ENCODE measurements at regions not wholly inside any gene's neighbourhood (a gene's known extent, or its start where the extent isn't known, plus 50 kb on each side); places are given as distances from the start of the nearest gene placed in this dataset.

DNA sequence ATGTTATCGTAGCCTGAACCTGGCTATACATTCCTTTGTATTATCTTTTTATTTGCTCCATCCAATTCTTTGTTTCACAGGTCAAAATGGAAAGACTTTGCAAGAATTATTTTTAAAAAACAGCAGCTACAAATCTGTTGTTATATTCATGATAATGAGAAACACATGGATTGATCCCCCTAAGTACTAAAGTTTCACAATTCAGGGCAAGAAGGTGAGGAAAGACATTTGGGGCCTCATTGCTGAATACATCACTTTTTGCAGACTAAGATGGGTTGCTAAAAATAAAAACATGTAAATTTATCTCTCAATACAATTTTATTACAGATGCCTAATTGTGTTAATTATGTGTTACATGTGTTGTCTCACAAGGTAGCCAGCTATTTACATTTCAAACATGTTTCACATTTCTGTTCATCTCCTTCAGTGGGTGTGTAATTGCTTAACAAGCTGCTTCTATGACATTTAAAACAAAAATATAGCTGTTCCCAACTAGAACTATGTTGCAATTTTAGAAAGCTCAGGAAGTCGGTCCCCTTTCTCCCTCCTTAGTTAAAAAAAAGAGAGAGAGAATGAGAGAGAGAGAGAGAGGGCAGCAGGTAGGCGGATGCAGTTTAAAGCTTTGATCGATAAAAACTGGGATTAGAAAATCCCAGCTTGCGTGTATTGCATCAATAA is 606.3 kb upstream of the FZD8 start:
- Mint-ChIP-seq H3K27me3 (ENCODE audit: low read depth) (peaks cover 12% of the 10 kb centered on the region), H3K36me3 (ENCODE audit: low read depth) (no peaks in the 10 kb centered on the region), H3K27ac (ENCODE audit: unreplicated experiment) (no peak overlapping the region), H3K4me1 (no peaks in the 10 kb centered on the region), H3K9me3 (no peaks in the 10 kb centered on the region), H3K4me3 (no peak overlapping the region)
- TF ChIP-seq, protein P1, sequence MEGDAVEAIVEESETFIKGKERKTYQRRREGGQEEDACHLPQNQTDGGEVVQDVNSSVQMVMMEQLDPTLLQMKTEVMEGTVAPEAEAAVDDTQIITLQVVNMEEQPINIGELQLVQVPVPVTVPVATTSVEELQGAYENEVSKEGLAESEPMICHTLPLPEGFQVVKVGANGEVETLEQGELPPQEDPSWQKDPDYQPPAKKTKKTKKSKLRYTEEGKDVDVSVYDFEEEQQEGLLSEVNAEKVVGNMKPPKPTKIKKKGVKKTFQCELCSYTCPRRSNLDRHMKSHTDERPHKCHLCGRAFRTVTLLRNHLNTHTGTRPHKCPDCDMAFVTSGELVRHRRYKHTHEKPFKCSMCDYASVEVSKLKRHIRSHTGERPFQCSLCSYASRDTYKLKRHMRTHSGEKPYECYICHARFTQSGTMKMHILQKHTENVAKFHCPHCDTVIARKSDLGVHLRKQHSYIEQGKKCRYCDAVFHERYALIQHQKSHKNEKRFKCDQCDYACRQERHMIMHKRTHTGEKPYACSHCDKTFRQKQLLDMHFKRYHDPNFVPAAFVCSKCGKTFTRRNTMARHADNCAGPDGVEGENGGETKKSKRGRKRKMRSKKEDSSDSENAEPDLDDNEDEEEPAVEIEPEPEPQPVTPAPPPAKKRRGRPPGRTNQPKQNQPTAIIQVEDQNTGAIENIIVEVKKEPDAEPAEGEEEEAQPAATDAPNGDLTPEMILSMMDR (conservative IDR thresholded peaks at IDR 0.05) = no peak
- DNase-seq (ENCODE audit: low read depth, low spot score) = no peak

DNA sequence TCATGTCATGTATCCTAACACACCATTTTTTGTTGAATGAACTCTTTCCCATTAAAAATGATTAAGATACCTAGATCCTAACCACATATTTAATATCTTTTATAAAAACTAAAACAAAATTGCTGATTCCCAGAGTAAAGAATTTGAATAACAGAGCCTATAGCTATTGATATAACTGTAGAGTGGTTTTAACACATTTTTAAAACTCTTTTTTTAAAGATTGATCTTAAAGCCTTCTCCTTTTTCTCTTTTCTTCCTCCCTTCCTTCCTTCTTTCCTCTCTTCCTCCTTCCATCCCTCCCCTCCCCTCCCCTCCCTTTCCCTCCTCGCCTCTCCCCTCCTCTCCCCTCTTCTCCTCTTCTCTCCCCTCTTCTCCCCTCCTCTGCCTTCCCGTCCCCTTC is 605.4 kb upstream of the FZD8 start:
- Mint-ChIP-seq H3K4me1 (no peaks in the 10 kb centered on the region), H3K9me3 (peaks cover 4% of the 10 kb centered on the region), H3K36me3 (ENCODE audit: low read depth) (no peaks in the 10 kb centered on the region), H3K27ac (ENCODE audit: unreplicated experiment) (no peak overlapping the region), H3K27me3 (ENCODE audit: low read depth) (peaks cover 12% of the 10 kb centered on the region), H3K4me3 (no peak overlapping the region)
- DNase-seq (ENCODE audit: low read depth, low spot score) = no peak
- TF ChIP-seq, protein P1 (conservative IDR thresholded peaks at IDR 0.05) = no peak

DNA sequence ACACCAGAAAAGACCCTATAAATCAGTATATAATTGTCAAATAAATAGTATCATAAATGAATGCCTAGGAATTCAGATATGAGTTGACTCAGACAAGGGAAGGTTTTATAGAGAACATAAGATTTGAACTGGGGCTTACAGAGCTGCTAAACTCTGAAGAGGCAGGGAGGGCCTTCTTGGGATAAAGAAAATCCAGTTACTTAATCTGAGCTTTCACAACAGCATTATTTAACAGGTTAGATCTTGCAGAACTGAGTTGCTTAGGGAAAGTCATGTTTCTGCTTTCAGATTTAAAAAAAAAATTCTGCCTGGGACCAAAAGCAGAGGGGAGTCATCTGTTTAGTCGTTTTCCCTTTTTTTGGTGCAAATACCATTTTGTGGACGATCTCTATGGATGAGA is 594.8 kb upstream of the FZD8 start:
- Mint-ChIP-seq H3K4me1 (no peaks in the 10 kb centered on the region), H3K27ac (ENCODE audit: unreplicated experiment) (no peak overlapping the region), H3K36me3 (ENCODE audit: low read depth) (no peaks in the 10 kb centered on the region)

GRCh38 chr10:36236341-36236740 is 594.2 kb upstream of the FZD8 start:
- H3K27ac Mint-ChIP-seq (ENCODE audit: unreplicated experiment) = no peak overlapping the region

More for the DNA sequence above, 594.8 kb upstream of the FZD8 start:
- TF ChIP-seq, protein P1 (conservative IDR thresholded peaks at IDR 0.05) = no peak
- H3K9me3 Mint-ChIP-seq = peaks cover 21% of the 10 kb centered on the region
- DNase-seq (ENCODE audit: low read depth, low spot score) = no peak
- no peaks in the 10 kb centered on the region for H3K27me3 Mint-ChIP-seq (ENCODE audit: low read depth)
- no peak overlapping the region for H3K4me3 Mint-ChIP-seq

GRCh38 chr10:36232935-36233334 is 590.8 kb upstream of the FZD8 start:
- no peak for DNase-seq (ENCODE audit: low read depth, low spot score)
- H3K27me3 Mint-ChIP-seq (ENCODE audit: low read depth) = no peaks in the 10 kb centered on the region
- TF ChIP-seq, protein P1 (conservative IDR thresholded peaks at IDR 0.05) = no peak
- H3K4me3 Mint-ChIP-seq = no peak overlapping the region
- H3K9me3 Mint-ChIP-seq = peaks cover 10% of the 10 kb centered on the region
- no peaks in the 10 kb centered on the region for H3K4me1 Mint-ChIP-seq
- no peaks in the 10 kb centered on the region for H3K36me3 Mint-ChIP-seq (ENCODE audit: low read depth)
- no peak overlapping the region for H3K27ac Mint-ChIP-seq (ENCODE audit: unreplicated experiment)

More at GRCh38 chr10:36236341-36236740, 594.2 kb upstream of the FZD8 start:
- Mint-ChIP-seq H3K9me3 (peaks cover 23% of the 10 kb centered on the region), H3K4me3 (no peak overlapping the region), H3K4me1 (no peaks in the 10 kb centered on the region), H3K36me3 (ENCODE audit: low read depth) (no peaks in the 10 kb centered on the region), H3K27me3 (ENCODE audit: low read depth) (no peaks in the 10 kb centered on the region)
- TF ChIP-seq, protein P1 (conservative IDR thresholded peaks at IDR 0.05) = no peak
- no peak for DNase-seq (ENCODE audit: low read depth, low spot score)

All from neural crest cell (in vitro differentiated cells).